HepG2 (cell line): ENCODE measurements at regions not wholly inside any gene's neighbourhood (a gene's known extent, or its start where the extent isn't known, plus 50 kb on each side); places are given as distances from the start of the nearest gene placed in this dataset.

Experiments
- ATAC-seq: fragments of 200-7000 bp; cut with Tn5 transposase; 3 replicates; pipeline ENCODE4 v1.9.1; 2020; ENCODE audit warnings: mild to moderate bottlenecking, moderate library complexity
- BruUV-seq: library from RNA; stranded (reverse); fragments of 400-500 nt; replicated peaks from 2 replicates; lab custom pipeline; 2021; lab: Mats Ljungman, UMichigan
- CTCF ChIA-PET: fragments of 300-600 bp; formaldehyde crosslinking; extraction: SDS; loops from one replicate; lab custom pipeline; 2021; ENCODE audit warnings: low total read pairs, inconsistent platforms, low intra/inter-chr PET ratio; lab: Yijun Ruan, JAX
- POLR2A ChIA-PET: fragments of 350-600 bp; sonication (Branson Sonifier 250); formaldehyde crosslinking; loops from one replicate; lab custom pipeline; 2020; ENCODE audit warnings: antibody characterized with exemption, inconsistent platforms; lab: Yijun Ruan, JAX
- DNase-seq: peaks from one replicate; pipeline ENCODE4 v3.0.0-alpha.2; 2015; ENCODE audit warnings: low spot score
- FAIRE-seq: peaks from 3 replicates; lab custom pipeline; 2011; peaks lifted over from hg19 to GRCh38; lab: Jason Lieb, UNC
- H2AFZ ChIP-seq: one replicate; pipeline ENCODE4 v1.6.1; 2011; ENCODE audit warnings: low read length, inconsistent platforms
- H3K27ac ChIP-seq: fragments of 300-600 bp; 3 replicates; pipeline ENCODE4 v1.8.0; 2011; ENCODE audit warnings: mixed run types, mild to moderate bottlenecking, mixed read lengths, low read length, inconsistent platforms; ENCODE audit not compliant: insufficient read depth; ENCODE audit errors: extremely low read length
- H3K27me3 ChIP-seq, 2 experiments: fragments of 200-600 bp in 1 of 2; 2 replicates in 1 of 2; 3 replicates in 1 of 2; pipeline versions ENCODE4 v1.6.0 to v1.8.0; 2011; ENCODE audit warnings: low read length in 2 of 2, mild to moderate bottlenecking in 2 of 2, moderate library complexity in 2 of 2, inconsistent platforms in 1 of 2; ENCODE audit not compliant: insufficient read depth in 2 of 2, control insufficient read depth in 1 of 2
- H3K36me3 ChIP-seq, 2 experiments: fragments of 200-600 bp in 1 of 2; replicated peaks in 1 of 2; 2 replicates in 1 of 2; 3 replicates in 1 of 2; pipeline versions ENCODE4 v1.5.1 to v1.8.0; 2011; ENCODE audit warnings: low read length in 2 of 2, inconsistent platforms in 1 of 2; ENCODE audit not compliant: insufficient read depth in 2 of 2, control insufficient read depth in 1 of 2
- H3K4me1 ChIP-seq: 2 replicates; pipeline ENCODE4 v1.5.1; 2012; ENCODE audit warnings: low read length, inconsistent platforms; ENCODE audit not compliant: insufficient read depth
- H3K4me2 ChIP-seq: 2 replicates; pipeline ENCODE4 v1.6.0; 2011; ENCODE audit warnings: low read depth, low read length, inconsistent platforms
- H3K4me3 ChIP-seq, 3 experiments: fragments of 200-600 bp in 1 of 3; sonication (generic), shearing (Covaris generic) in 1 of 3; replicated peaks in 1 of 3; 2 replicates each; pipeline ENCODE4 v1.5.1; 2011 to 2016; ENCODE audit warnings: low read length in 3 of 3, inconsistent platforms in 2 of 3, low read depth in 2 of 3, mild to moderate bottlenecking in 2 of 3, control low read depth in 1 of 3, mixed read lengths in 1 of 3; ENCODE audit not compliant: insufficient read depth in 1 of 3
- H3K79me2 ChIP-seq: one replicate; pipeline ENCODE4 v1.6.1; 2011; ENCODE audit warnings: low read length, inconsistent platforms; ENCODE audit not compliant: insufficient read depth
- H3K9ac ChIP-seq: 2 replicates; pipeline ENCODE4 v1.6.0; 2011; ENCODE audit warnings: mild to moderate bottlenecking, low read depth, low read length, inconsistent platforms; ENCODE audit not compliant: insufficient read depth
- H3K9me3 ChIP-seq: 2 replicates; pipeline ENCODE4 v1.5.1; 2012; ENCODE audit warnings: mild to moderate bottlenecking, low read length
- H4K20me1 ChIP-seq: 2 replicates; pipeline ENCODE4 v1.6.0; 2011; ENCODE audit warnings: inconsistent platforms, mild to moderate bottlenecking, low read length, moderate library complexity; ENCODE audit not compliant: insufficient read depth
- HIC2 ChIP-seq: sonication (generic); formaldehyde crosslinking; IDR thresholded peaks from 2 replicates; pipeline ENCODE4 v1.9.0; 2022; ENCODE audit warnings: low read depth, missing genetic modification reagents
- MAFF ChIP-seq: IDR thresholded peaks from 2 replicates; pipeline ENCODE4 v1.6.1; 2011; ENCODE audit warnings: low read depth, low read length, improper control_type of control experiment
- MAFK ChIP-seq, 2 experiments: IDR thresholded peaks in 1 of 2; conservative IDR thresholded peaks in 1 of 2; 2 replicates each; pipeline ENCODE4 v1.6.1; 2011; ENCODE audit warnings: improper control_type of control experiment in 2 of 2, low read length in 2 of 2
- MTERF4 ChIP-seq: sonication (generic); formaldehyde crosslinking; IDR thresholded peaks from 2 replicates; pipeline ENCODE4 v1.8.0; 2023; ENCODE audit warnings: mild to moderate bottlenecking, missing genetic modification reagents
- WGBS: methylation state at CpG from one replicate; pipeline ENCODE4 v1.1.6; 2017; ENCODE audit warnings: low lambda C conversion rate; 5-methylcytosine and 5-hydroxymethylcytosine counted together
- in situ Hi-C: cut with HindIII; loops from 2 replicates; pipeline ENCODE4 v1.10.0; 2017; ENCODE audit warnings: low pct_unique_long_range_greater_than_20kb; ENCODE audit not compliant: extremely low pct_ligation_motif_present
- intact Hi-C: fragments of 100-400 bp; cut with micrococcal nuclease; formaldehyde crosslinking; loops from one replicate; pipeline ENCODE4 v1.10.0; 2022; ENCODE audit not compliant: unreplicated experiment

GRCh38 chr5:77832166-77832770 lies 56.1 kb upstream of the TBCA start:
- BruUV-seq = no TSS peak

More at GRCh38 chr5:77832166-77832770, 56.1 kb upstream of the TBCA start:
- TF ChIP-seq MTERF4 (CRISPR knock-in tag) = no peak
- TF ChIP-seq MAFK (conservative IDR thresholded peaks at IDR 0.05 in 1 of 2, IDR thresholded peaks at IDR 0.05 in 1 of 2; ENCODE audit: low read length in 2 of 2) = peak; percentile 30 to 64; a peak in 3 of 4 replicates
- peak; percentile 50; the same call in 1 of the 2 replicates for TF ChIP-seq MAFF
- no peak for TF ChIP-seq HIC2 (CRISPR knock-in tag)
- ChIA-PET CTCF (no interaction called here), POLR2A (no interaction called here)
- no peak for DNase-seq
- H4K20me1 ChIP-seq = no peaks in the 10 kb centered on the region
- no peak overlapping the region for H3K9ac ChIP-seq
- no peaks in the 10 kb centered on the region for H3K9me3 ChIP-seq
- no peak overlapping the region for H3K4me2 ChIP-seq
- no peaks in the 10 kb centered on the region for H3K36me3 ChIP-seq
- intact Hi-C loops = no loop called here
- no peak for FAIRE-seq
- no peak for ATAC-seq
- no peak overlapping the region for H3K4me3 ChIP-seq
- H3K79me2 ChIP-seq = no peaks in the 10 kb centered on the region
- in situ Hi-C loops = no loop called here
- H2AFZ ChIP-seq = no peak overlapping the region
- WGBS = 47% methylated on average over 5 of the region's 5 CpGs
- no peaks in the 10 kb centered on the region for H3K4me1 ChIP-seq
- no peaks in the 10 kb centered on the region; a peak in 1 of 5 replicates for H3K27me3 ChIP-seq
- no peak overlapping the region for H3K27ac ChIP-seq
